Lower lobe of right lung (tissue), 2 donors: ENCODE measurements at regions not wholly inside any gene's neighbourhood (a gene's known extent, or its start where the extent isn't known, plus 50 kb on each side); places are given as distances from the start of the nearest gene placed in this dataset.

Source experiments
- ATAC-seq, 2 donors: fragments of 200-7000 bp; cut with Tn5 transposase; one replicate each; pipeline ENCODE4 v1.9.1; 2020 to 2022; ENCODE audit warnings: mild to moderate bottlenecking in 2 of 2, moderate library complexity in 2 of 2
- DNase-seq: peaks from one replicate; pipeline ENCODE4 v3.0.0-alpha.2; 2020
- H3K27ac ChIP-seq: fragments of 200-600 bp; one replicate; pipeline ENCODE4 v1.8.0; 2022
- H3K27me3 ChIP-seq: fragments of 200-600 bp; one replicate; pipeline ENCODE4 v1.8.0; 2022; ENCODE audit warnings: low read depth
- H3K36me3 ChIP-seq: fragments of 200-600 bp; one replicate; pipeline ENCODE4 v1.8.0; 2022; ENCODE audit warnings: mild to moderate bottlenecking
- H3K4me1 ChIP-seq: fragments of 200-600 bp; one replicate; pipeline ENCODE4 v1.8.0; 2022
- H3K4me3 ChIP-seq: fragments of 200-600 bp; one replicate; pipeline ENCODE4 v1.8.0; 2022; ENCODE audit warnings: mild to moderate bottlenecking
- H3K9me3 ChIP-seq: fragments of 200-600 bp; one replicate; pipeline ENCODE4 v1.8.0; 2022
- intact Hi-C: fragments of 100-400 bp; cut with DNase I; formaldehyde crosslinking; loops from one replicate; pipeline ENCODE4 v1.11.0; 2022
- TF ChIP-seq, protein P1 (sequence below): fragments of 200-600 bp; IDR thresholded peaks from one replicate; pipeline ENCODE4 v1.8.0; 2022; ENCODE audit warnings: antibody characterized with exemption, mild to moderate bottlenecking
- donor health status: DM: no; HTN: yes; CAD: no; lungs with severe emphysema.

- ATAC-seq (no peak), DNase-seq (no peak)
- H3K9me3 ChIP-seq, result no peaks in the 10 kb centered on the region
- no peaks in the 10 kb centered on the region for H3K36me3 ChIP-seq
- intact Hi-C loops, result no loop called here
- no peak overlapping the region for H3K27ac ChIP-seq
- H3K27me3 ChIP-seq, result no peaks in the 10 kb centered on the region
- H3K4me3 ChIP-seq, result no peak overlapping the region
- TF ChIP-seq, protein P1, sequence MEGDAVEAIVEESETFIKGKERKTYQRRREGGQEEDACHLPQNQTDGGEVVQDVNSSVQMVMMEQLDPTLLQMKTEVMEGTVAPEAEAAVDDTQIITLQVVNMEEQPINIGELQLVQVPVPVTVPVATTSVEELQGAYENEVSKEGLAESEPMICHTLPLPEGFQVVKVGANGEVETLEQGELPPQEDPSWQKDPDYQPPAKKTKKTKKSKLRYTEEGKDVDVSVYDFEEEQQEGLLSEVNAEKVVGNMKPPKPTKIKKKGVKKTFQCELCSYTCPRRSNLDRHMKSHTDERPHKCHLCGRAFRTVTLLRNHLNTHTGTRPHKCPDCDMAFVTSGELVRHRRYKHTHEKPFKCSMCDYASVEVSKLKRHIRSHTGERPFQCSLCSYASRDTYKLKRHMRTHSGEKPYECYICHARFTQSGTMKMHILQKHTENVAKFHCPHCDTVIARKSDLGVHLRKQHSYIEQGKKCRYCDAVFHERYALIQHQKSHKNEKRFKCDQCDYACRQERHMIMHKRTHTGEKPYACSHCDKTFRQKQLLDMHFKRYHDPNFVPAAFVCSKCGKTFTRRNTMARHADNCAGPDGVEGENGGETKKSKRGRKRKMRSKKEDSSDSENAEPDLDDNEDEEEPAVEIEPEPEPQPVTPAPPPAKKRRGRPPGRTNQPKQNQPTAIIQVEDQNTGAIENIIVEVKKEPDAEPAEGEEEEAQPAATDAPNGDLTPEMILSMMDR, result no peak
- H3K4me1 ChIP-seq, result no peaks in the 10 kb centered on the region
Observed at GRCh38 chr2:142575561-142575960, 301.9 kb upstream of the KYNU start.

GRCh38 chr2:142574388-142574787, 303.1 kb upstream of the KYNU start:
- no peaks in the 10 kb centered on the region for H3K36me3 ChIP-seq
- H3K9me3 ChIP-seq, result no peaks in the 10 kb centered on the region
- no peak for DNase-seq
- no peaks in the 10 kb centered on the region for H3K27me3 ChIP-seq
- TF ChIP-seq, protein P1, result no peak
- intact Hi-C loops, result no loop called here
- no peak overlapping the region for H3K4me3 ChIP-seq
- no peak overlapping the region for H3K27ac ChIP-seq
- H3K4me1 ChIP-seq, result no peaks in the 10 kb centered on the region
- no peak for ATAC-seq

- Histone ChIP-seq H3K4me1 (no peaks in the 10 kb centered on the region), H3K27me3 (no peaks in the 10 kb centered on the region), H3K4me3 (no peak overlapping the region), H3K36me3 (no peaks in the 10 kb centered on the region), H3K27ac (no peak overlapping the region), H3K9me3 (no peaks in the 10 kb centered on the region)
- no peak for ATAC-seq
- TF ChIP-seq, protein P1, result no peak
- no peak for DNase-seq
- intact Hi-C loops, result no loop called here
Observed at GRCh38 chr2:142572346-142573132, 304.9 kb upstream of the KYNU start.

GRCh38 chr2:142571934-142572333, 305.5 kb upstream of the KYNU start:
- intact Hi-C loops, result no loop called here
- ATAC-seq (no peak), DNase-seq (no peak)
- Histone ChIP-seq H3K4me3 (no peak overlapping the region), H3K4me1 (no peaks in the 10 kb centered on the region), H3K9me3 (no peaks in the 10 kb centered on the region), H3K27me3 (no peaks in the 10 kb centered on the region), H3K36me3 (no peaks in the 10 kb centered on the region), H3K27ac (no peak overlapping the region)
- TF ChIP-seq, protein P1, result no peak

GRCh38 chr2:142562900-142563299, 314.6 kb upstream of the KYNU start:
- ATAC-seq (peak in 1 of 2 donors; percentile 16), DNase-seq (no peak)
- Histone ChIP-seq H3K27ac (no peak overlapping the region), H3K4me3 (no peak overlapping the region), H3K36me3 (no peaks in the 10 kb centered on the region), H3K27me3 (no peaks in the 10 kb centered on the region), H3K4me1 (no peaks in the 10 kb centered on the region), H3K9me3 (no peaks in the 10 kb centered on the region)
- TF ChIP-seq, protein P1, result no peak
- intact Hi-C loops, result no loop called here
